MCF 10A (cell line): ENCODE measurements at regions not wholly inside any gene's neighbourhood (a gene's known extent, or its start where the extent isn't known, plus 50 kb on each side); places are given as distances from the start of the nearest gene placed in this dataset.

Source experiments
- BruUV-seq: library from RNA; stranded (reverse); fragments of 400-500 nt; replicated peaks from 2 replicates; lab custom pipeline; 2021; lab: Mats Ljungman, UMichigan
- CTCF ChIA-PET: fragments of 300-600 bp; sonication (Branson Sonifier 250); formaldehyde crosslinking; extraction: SDS; loops from one replicate; lab custom pipeline; 2021; ENCODE audit warnings: antibody characterized with exemption, inconsistent platforms; lab: Yijun Ruan, JAX
- POLR2A ChIA-PET: fragments of 300-600, 350-650 bp; sonication (Branson Sonifier 250); formaldehyde crosslinking; extraction: SDS; loops from one replicate; lab custom pipeline; 2020; ENCODE audit warnings: antibody characterized with exemption, inconsistent platforms; lab: Yijun Ruan, JAX
- DNase-seq: peaks from one replicate; pipeline ENCODE4 v3.0.0-alpha.2; 2018; ENCODE audit not compliant: unreplicated experiment
- H3K27ac Mint-ChIP-seq: one replicate; pipeline ENCODE4 v1.8.0; 2022; ENCODE audit warnings: mild to moderate bottlenecking, low read depth, mixed read lengths; ENCODE audit not compliant: unreplicated experiment
- H3K27me3 Mint-ChIP-seq: one replicate; pipeline ENCODE4 v1.8.0; 2022; ENCODE audit warnings: mixed read lengths; ENCODE audit not compliant: insufficient read depth, unreplicated experiment
- H3K36me3 Mint-ChIP-seq: one replicate; pipeline ENCODE4 v1.8.0; 2022; ENCODE audit warnings: mild to moderate bottlenecking, moderate library complexity, mixed read lengths; ENCODE audit not compliant: insufficient read depth, unreplicated experiment
- H3K4me1 Mint-ChIP-seq: one replicate; pipeline ENCODE4 v1.8.0; 2022; ENCODE audit warnings: mixed read lengths; ENCODE audit not compliant: insufficient read depth, unreplicated experiment
- H3K4me3 Mint-ChIP-seq: one replicate; pipeline ENCODE4 v1.8.0; 2022; ENCODE audit warnings: mild to moderate bottlenecking, moderate library complexity, mixed read lengths; ENCODE audit not compliant: unreplicated experiment
- H3K9me3 Mint-ChIP-seq: one replicate; pipeline ENCODE4 v1.8.0; 2022; ENCODE audit warnings: mixed read lengths; ENCODE audit not compliant: unreplicated experiment
- CTCF ChIP-seq: fragments of 200-600 bp; IDR thresholded peaks from one replicate; pipeline ENCODE4 v1.8.0; 2022; ENCODE audit warnings: antibody characterized with exemption, mild to moderate bottlenecking; ENCODE audit not compliant: unreplicated experiment
- intact Hi-C: fragments of 100-400 bp; cut with micrococcal nuclease; formaldehyde crosslinking; loops from 2 replicates; pipeline ENCODE4 v1.14.1; 2022

GRCh38 chr6:98498866-98499265 is 335.5 kb upstream of the POU3F2 start:
- H3K4me3 Mint-ChIP-seq = no peak overlapping the region
- ChIA-PET POLR2A (interaction anchor here (0.7 kb wide), 1 partner anchor 137 kb away, joined by 6 read pairs; no protein-coding TSS in a partner anchor), CTCF (interaction anchor here (0.5 to 0.7 kb wide), 3 partner anchors 348 to 1228 kb away, joined by 3 to 5 read pairs (median 4); no protein-coding TSS in a partner anchor)
- intact Hi-C loops = no loop called here
- H3K4me1 Mint-ChIP-seq = no peaks in the 10 kb centered on the region
- peaks cover 14% of the 10 kb centered on the region for H3K27me3 Mint-ChIP-seq
- TF ChIP-seq CTCF = no peak
- no TSS peak for BruUV-seq
- no peaks in the 10 kb centered on the region for H3K36me3 Mint-ChIP-seq
- DNase-seq = no peak
- H3K27ac Mint-ChIP-seq = no peak overlapping the region
- no peaks in the 10 kb centered on the region for H3K9me3 Mint-ChIP-seq

- TF ChIP-seq CTCF = no peak
- CTCF ChIA-PET = no interaction called here
- no peak overlapping the region for H3K27ac Mint-ChIP-seq
These were observed 320.2 kb upstream of the POU3F2 start for GRCh38 chr6:98514073-98514720.

GRCh38 chr6:98514796-98515195 is 319.6 kb upstream of the POU3F2 start:
- H3K27ac Mint-ChIP-seq = no peak overlapping the region
- H3K4me3 Mint-ChIP-seq = no peak overlapping the region
- H3K36me3 Mint-ChIP-seq = no peaks in the 10 kb centered on the region
- intact Hi-C loops = no loop called here
- H3K4me1 Mint-ChIP-seq = no peaks in the 10 kb centered on the region
- DNase-seq = no peak
- H3K27me3 Mint-ChIP-seq = peaks cover 48% of the 10 kb centered on the region
- CTCF ChIA-PET = no interaction called here
- BruUV-seq = no TSS peak
- TF ChIP-seq CTCF = no peak
- POLR2A ChIA-PET = no interaction called here
- H3K9me3 Mint-ChIP-seq = no peaks in the 10 kb centered on the region

More at GRCh38 chr6:98514073-98514720, 320.2 kb upstream of the POU3F2 start:
- intact Hi-C loops = no loop called here
- POLR2A ChIA-PET = no interaction called here
- BruUV-seq = no TSS peak
- no peaks in the 10 kb centered on the region for H3K36me3 Mint-ChIP-seq
- no peak overlapping the region for H3K4me3 Mint-ChIP-seq
- peaks cover 47% of the 10 kb centered on the region for H3K27me3 Mint-ChIP-seq
- no peaks in the 10 kb centered on the region for H3K4me1 Mint-ChIP-seq
- no peak for DNase-seq
- no peaks in the 10 kb centered on the region for H3K9me3 Mint-ChIP-seq

GRCh38 chr6:98516206-98516605 is 318.2 kb upstream of the POU3F2 start:
- Mint-ChIP-seq H3K9me3 (no peaks in the 10 kb centered on the region), H3K36me3 (no peaks in the 10 kb centered on the region), H3K27ac (no peak overlapping the region), H3K4me3 (no peak overlapping the region), H3K4me1 (no peaks in the 10 kb centered on the region), H3K27me3 (peaks cover 42% of the 10 kb centered on the region)
- ChIA-PET POLR2A (no interaction called here), CTCF (no interaction called here)
- intact Hi-C loops = no loop called here
- BruUV-seq = no TSS peak
- no peak for DNase-seq
- TF ChIP-seq CTCF = no peak
